Stimulated activated naive CD4-positive, alpha-beta T cell (primary cell): ENCODE measurements at regions not wholly inside any gene's neighbourhood (a gene's known extent, or its start where the extent isn't known, plus 50 kb on each side); places are given as distances from the start of the nearest gene placed in this dataset.

Experiments
- DNase-seq, 6 experiments: peaks; one replicate each; lab custom pipeline; 2025; lab: John Stamatoyannopoulos, UW

DNA sequence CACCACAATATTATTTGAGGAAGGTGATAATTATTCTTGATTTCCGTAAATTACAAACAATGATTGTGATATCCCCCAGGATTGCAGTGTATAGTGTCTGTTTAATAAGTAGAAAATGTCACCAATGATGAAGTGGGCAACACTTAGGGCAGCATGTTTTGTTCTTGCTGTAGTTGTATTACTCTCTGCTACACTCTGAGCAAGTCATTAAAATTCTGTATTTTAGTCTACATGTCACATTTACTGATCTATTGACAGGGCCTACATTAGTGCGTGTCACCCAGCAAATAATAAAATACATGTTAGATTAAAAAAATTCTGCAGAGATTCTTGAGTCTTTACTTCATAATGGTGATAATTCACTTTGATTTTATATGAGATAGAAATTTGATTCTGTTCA, 247.6 kb downstream of the TMX3 start:
- DNase-seq = no peak

DNA sequence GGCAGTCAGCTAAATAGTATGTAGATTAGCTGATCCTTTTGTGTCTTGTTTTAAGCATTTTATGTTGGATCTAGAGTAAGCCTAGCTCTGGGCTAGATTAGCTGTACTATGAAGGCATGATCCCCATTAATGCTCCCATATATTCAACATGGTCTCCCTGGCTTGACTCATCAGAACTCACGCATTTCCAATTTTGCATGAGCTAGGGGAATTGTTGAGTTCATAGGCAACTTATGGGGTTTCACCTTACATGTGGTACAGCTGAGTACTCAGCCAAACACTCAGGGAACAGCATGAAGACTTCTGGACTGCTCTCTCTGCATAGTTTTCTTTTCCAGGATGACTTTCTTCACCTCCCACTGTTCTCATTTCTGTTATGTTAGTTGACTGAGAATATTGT, 248.2 kb downstream of the TMX3 start:
- no peak for DNase-seq

DNA sequence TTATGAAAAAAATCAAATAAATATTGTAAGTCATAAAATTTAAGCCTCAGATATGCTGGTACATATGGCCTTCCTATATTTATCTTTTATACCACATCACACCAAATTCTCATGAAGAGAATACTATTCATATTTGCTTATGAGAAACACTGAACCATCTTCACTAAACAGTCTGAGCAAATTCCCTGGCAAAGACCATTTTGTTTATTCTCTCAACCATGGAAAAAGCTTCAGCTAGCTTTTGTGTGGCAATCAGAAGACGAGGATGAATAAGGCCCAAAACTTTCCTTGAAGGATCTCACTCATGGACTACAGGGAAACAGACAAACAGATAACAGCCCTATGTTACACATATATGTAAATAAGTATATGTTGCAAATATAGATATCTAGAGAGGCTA, 252.1 kb downstream of the TMX3 start:
- no peak for DNase-seq

- DNase-seq = no peak
These were observed 252.8 kb downstream of the TMX3 start for GRCh38 chr18:68462148-68462547.

DNA sequence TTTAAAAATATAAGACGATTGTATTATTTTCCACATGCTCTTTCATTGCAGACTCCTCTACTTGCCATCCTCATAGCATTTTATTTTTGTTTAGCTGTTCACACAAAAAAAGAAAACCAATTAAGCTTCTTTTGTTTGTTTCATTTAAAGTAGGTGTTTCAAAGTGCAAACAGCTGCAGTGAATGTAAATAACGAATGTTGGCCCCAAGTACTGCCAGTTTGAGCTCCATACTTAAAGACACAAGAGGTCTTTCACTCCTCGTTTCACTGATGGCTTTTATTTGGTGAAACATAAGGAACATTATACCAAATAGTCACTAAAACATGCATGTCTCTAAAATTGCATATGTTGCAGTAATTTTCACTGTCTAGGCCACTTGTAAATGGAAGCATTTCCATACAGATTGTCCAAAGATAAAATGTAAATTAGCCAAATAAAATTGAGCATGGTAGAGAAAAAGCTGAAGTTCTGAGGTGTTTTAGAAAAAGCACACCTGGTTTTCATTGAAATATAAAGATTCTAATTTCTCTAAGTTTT, 253.4 kb downstream of the TMX3 start:
- no peak for DNase-seq

- DNase-seq = no peak
These were observed 254.9 kb downstream of the TMX3 start for GRCh38 chr18:68459968-68460367.

DNA sequence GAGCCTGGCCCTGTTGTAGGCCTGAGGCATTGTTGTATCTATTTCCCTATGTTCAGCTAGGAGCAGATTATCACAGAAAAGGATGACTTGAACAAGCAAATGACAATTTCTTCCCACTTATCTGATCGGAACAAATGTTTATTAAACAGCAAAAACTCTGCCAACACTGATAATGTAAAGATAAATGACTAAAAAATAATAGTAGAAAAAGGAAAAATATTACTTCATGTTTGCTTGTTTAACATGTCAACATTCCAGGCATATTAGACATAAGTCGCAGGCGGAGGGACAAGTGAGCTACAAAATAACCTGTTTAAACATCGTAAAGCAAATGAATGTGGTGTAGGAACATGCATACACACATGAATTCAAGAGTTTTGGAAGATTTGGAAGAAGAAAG, 257.9 kb downstream of the TMX3 start:
- DNase-seq = no peak

DNA sequence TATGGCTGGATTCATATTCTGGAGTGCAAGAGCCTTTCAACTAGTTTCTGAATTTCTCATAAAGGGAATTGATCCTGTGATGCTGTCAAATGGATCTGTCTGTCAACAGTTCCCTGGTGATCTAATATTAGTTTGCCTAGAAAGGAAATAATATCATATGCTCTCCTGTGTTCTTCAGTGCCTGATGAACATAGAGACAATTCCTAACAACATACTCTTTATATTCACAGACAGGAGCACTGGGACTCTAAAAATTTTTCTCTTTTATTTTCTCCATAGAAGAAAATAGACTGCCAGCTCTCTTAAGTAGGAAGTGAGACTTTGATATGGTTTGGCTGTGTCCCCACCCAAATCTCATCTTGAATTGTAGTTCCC, 259.7 kb downstream of the TMX3 start:
- DNase-seq = no peak

DNA sequence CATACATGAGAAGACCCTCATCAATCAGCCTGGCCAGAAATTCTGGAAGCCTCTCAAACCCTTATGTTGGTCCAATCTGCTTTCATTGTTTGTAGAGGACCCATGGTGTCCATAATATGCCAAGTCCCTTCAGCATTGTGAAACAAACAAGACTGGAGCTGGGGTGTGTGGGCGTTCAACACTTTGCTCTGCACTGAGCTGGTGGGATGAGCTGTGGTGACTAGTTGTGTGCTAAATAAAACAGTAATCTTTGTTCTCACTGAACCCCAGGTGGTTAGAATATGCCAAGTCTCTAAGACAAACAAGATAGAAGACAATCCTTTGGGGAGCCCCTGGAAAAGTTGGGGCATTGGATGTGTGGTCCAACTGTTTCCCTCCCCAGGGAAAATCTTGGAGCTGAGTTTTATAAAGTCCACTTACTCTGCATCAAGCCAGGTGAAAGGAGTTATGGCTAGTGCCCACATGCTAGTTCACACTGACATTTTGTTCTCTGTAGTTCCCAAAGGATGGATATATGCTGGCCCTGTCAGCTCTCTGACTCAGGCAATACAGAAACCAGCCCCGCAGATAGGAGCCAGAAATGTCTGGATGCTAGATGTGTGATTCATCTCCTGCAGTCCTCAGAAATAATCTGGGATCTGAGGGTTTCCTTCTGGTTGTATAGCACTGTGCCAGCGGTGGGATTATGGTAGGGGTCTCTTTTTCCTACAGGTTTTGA, 260.2 kb downstream of the TMX3 start:
- no peak for DNase-seq

DNA sequence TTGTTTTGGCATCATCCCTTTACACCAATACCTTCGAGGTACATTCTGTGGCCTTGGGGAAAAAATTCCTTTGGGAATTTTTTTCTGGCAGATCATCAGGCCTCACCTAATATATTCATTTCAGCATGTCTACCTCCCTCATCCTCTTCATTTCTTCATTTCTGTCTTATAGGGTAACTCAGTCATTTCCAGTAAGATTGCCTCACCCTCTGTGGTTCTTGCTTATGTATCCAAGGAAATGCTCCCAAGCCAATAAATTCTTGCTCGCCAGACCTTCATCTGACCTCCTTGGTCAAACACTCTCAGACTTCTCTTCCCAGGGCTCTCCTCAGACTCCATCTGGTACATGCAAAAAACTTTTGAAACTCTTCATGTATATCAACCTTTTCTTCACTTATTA, 265.6 kb downstream of the TMX3 start:
- no peak for DNase-seq

DNA sequence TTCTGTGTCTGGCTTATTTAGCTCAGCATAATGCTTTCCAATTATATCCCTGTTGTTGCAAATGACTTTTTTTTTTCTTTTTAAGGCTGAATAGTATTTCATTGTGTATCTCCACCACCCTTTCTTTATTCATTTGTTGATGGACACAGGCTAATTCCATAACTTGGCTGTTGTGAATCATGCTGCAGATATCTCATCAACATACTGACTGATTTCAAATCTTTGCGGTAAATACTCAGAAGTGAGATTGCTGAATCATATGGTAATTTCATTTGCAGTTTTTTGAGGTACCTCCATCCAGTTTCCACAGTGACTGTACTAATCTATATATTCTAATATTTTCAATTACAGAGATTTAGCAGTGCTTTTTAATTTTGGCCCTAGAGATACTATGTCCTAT, 266.2 kb downstream of the TMX3 start:
- no peak for DNase-seq

DNA sequence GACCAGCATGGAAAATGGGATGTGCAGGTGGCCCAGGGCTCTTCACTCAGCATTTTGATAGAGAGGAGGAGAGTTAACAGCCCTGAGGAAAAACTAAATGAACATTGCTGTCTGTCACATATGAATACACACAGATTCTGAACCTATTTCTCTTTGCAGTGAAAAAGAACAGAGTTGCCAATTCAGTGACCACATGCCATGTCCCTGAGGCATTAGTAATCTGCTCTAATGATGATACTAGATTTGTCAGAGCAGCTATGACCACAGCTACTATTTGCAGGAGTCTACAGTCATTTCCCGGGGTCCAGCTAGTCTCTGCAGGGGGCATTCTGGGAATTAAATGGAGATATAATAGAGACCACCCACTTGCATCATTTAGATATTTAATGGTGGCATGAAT, 267.6 kb downstream of the TMX3 start:
- DNase-seq = no peak

GRCh38 chr18:68445668-68446426, 269.1 kb downstream of the TMX3 start:
- no peak for DNase-seq

DNA sequence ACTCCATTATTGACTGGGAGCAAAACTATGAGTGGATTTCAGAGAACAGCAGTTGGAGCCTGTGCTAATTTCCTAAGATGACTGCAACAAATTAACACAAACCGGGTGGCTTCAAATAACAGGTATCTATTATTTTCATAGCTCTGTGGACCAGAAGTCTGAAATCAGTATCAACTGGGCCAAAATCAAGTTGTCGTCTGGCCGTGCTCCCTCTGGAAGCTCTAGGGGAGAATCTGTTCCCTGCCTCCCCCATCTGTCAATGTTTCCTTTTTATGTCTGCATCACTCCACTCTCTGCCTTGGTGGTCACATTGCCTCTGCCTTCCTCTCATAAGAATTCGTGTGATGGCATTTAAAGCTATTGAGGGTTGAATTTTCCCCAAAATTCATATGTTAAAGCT, 269.8 kb downstream of the TMX3 start:
- DNase-seq = no peak

GRCh38 chr18:68441241-68441640, 273.7 kb downstream of the TMX3 start:
- DNase-seq = no peak

GRCh38 chr18:68440433-68440832, 274.5 kb downstream of the TMX3 start:
- no peak for DNase-seq

DNA sequence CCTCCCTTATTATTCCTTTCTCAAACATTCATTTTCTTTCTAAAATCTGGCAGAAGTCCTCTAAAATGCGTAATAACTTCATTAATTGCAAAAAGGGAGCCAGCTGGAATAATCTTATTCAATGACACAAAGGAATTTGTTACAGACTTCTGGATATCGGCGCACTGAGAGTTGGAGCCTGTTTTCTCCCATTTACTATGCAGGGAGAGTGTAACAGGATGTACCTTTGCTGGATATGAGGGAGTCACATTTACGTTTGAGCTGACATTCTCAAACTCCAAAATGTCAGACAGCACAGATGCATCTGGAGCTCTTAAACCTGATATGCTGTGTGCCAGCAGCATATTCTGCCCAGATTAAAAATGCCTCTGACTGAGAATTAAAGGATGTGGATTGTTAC, 275.3 kb downstream of the TMX3 start:
- no peak for DNase-seq

DNA sequence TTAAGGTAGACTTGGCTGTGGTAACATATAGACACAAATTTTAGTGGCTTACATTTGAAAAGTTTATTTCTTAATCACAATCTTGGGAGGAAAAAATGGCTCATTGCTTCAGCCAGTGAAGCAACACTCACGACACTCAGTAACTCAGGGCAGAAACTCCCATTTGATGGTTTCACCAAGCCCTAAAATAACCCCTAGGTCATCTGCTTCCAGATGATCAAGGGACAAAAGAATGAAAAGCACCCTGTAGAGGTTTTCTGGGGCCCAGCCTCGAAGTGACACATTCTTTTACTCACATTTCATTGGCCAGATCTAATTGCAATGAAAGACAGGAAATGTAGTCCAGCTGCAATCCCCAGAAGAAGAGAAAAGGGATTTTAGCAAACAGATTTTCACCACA, 275.9 kb downstream of the TMX3 start:
- DNase-seq = no peak

DNA sequence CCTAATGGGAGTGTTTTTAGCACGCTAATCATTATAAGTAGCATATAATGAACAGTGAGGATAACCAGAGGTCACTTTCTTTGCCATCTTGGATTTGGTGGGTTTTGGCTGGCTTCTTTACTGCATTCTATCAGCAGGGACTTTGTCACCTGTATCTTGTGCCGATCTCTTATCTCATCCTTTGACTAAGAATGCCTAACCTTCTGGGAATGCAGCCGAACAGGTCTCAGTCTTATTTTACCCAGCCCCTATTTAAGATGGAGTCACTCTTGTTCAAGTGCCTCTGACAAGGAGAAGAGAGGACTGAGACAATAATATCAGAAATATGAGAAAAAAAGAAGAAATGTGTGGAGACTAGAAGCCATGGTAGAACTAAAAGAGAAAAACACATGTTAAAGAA, 276.4 kb downstream of the TMX3 start:
- no peak for DNase-seq

DNA sequence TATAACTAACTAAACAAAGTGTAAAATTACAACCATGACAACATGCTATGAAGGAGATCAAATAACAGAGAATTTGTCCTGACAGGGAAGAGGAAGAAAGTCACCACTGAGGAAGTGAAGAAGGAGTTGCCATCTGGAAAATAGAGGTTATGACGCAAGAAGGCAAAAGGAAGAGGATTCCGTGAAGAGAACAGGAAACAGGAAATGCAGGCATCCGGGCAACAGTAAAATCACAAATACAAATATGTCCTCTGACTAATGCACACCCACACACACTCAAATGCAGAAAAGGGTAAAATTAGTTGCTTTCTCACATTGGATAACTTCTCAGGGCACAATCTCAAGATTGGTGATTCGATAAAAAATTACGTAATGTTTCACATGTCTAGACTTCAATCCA, 278.4 kb downstream of the TMX3 start:
- DNase-seq = no peak

- DNase-seq = no peak
These were observed 279.3 kb downstream of the TMX3 start for GRCh38 chr18:68435581-68435980.

- DNase-seq = no peak
These were observed 283.0 kb downstream of the TMX3 start for GRCh38 chr18:68431922-68432198.

GRCh38 chr18:68431111-68431921, 283.6 kb downstream of the TMX3 start:
- DNase-seq = no peak
